A673 (cell line): ENCODE measurements at regions not wholly inside any gene's neighbourhood (a gene's known extent, or its start where the extent isn't known, plus 50 kb on each side); places are given as distances from the start of the nearest gene placed in this dataset.

Source experiments
- BruUV-seq: library from RNA; stranded (reverse); fragments of 400-500 nt; replicated peaks from 2 replicates; lab custom pipeline; 2021; lab: Mats Ljungman, UMichigan
- CTCF ChIA-PET: fragments of 300-600 bp; sonication (Branson Sonifier 250); formaldehyde crosslinking; loops from one replicate; lab custom pipeline; 2022; ENCODE audit warnings: antibody characterized with exemption; lab: Charles Lee
- POLR2A ChIA-PET: fragments of 300-600 bp; sonication (Branson Sonifier 250); formaldehyde crosslinking; loops from one replicate; lab custom pipeline; 2022; ENCODE audit warnings: antibody characterized with exemption; ENCODE audit not compliant: low non-redundant PET; lab: Charles Lee
- DNase-seq: peaks from one replicate; pipeline ENCODE4 v3.0.0-alpha.2; 2015; ENCODE audit warnings: low spot score
- H3K27ac ChIP-seq: fragments of 200-600 bp; sonication (generic); 2 replicates; pipeline ENCODE4 v1.5.1; 2016; ENCODE audit warnings: mixed run types, low read depth, mild to moderate bottlenecking, mixed read lengths, antibody characterized with exemption, low read length; ENCODE audit not compliant: poor library complexity, severe bottlenecking
- H3K27me3 ChIP-seq: fragments of 200-600 bp; sonication (generic); replicated peaks from 2 replicates; pipeline ENCODE4 v1.6.1; 2017; ENCODE audit warnings: mixed run types, low read depth, mild to moderate bottlenecking, mixed read lengths, antibody characterized with exemption, low read length; ENCODE audit not compliant: insufficient read depth, poor library complexity
- H3K36me3 ChIP-seq: fragments of 200-600 bp; sonication (generic); 2 replicates; pipeline ENCODE4 v1.6.1; 2016; ENCODE audit warnings: mixed run types, mild to moderate bottlenecking, mixed read lengths, antibody characterized with exemption, low read length; ENCODE audit not compliant: insufficient read depth, poor library complexity, severe bottlenecking
- H3K4me1 ChIP-seq: fragments of 200-600 bp; sonication (generic); 2 replicates; pipeline ENCODE4 v1.6.1; 2017; ENCODE audit warnings: mixed run types, mild to moderate bottlenecking, mixed read lengths, antibody characterized with exemption, low read length; ENCODE audit not compliant: insufficient read depth, poor library complexity, severe bottlenecking
- H3K4me3 ChIP-seq: fragments of 200-600 bp; sonication (generic); 2 replicates; pipeline ENCODE4 v1.5.1; 2016; ENCODE audit warnings: low read depth, mixed run types, mild to moderate bottlenecking, mixed read lengths, low read length; ENCODE audit not compliant: poor library complexity, severe bottlenecking
- H3K9me3 ChIP-seq: fragments of 200-600 bp; sonication (generic); 2 replicates; pipeline ENCODE4 v1.6.1; 2016; ENCODE audit warnings: mixed run types, low read depth, mild to moderate bottlenecking, mixed read lengths, antibody characterized with exemption, low read length; ENCODE audit not compliant: poor library complexity, severe bottlenecking
- CTCF ChIP-seq: fragments of 300-800, 200-600 bp; sonication (generic); conservative IDR thresholded peaks from 2 replicates; pipeline ENCODE4 v1.5.1; 2017; ENCODE audit warnings: low read depth, mild to moderate bottlenecking, antibody characterized with exemption, low read length, moderate library complexity, mixed read lengths
- EZH2 ChIP-seq: fragments of 200-600 bp; sonication (generic); IDR thresholded peaks from 2 replicates; pipeline ENCODE4 v1.6.1; 2017; ENCODE audit warnings: borderline replicate concordance, low read depth, mild to moderate bottlenecking, mixed read lengths, antibody characterized with exemption, low read length; ENCODE audit not compliant: poor library complexity, severe bottlenecking
- intact Hi-C: fragments of 100-400 bp; cut with micrococcal nuclease; formaldehyde crosslinking; loops from one replicate; pipeline ENCODE4 v1.10.0; 2022; ENCODE audit not compliant: unreplicated experiment

GRCh38 chr7:42614636-42615035 is 297.2 kb downstream of the C7orf25 start:
- Histone ChIP-seq H3K27ac (no peak overlapping the region), H3K9me3 (no peaks in the 10 kb centered on the region), H3K4me3 (no peak overlapping the region), H3K27me3 (no peaks in the 10 kb centered on the region), H3K4me1 (no peaks in the 10 kb centered on the region), H3K36me3 (no peaks in the 10 kb centered on the region)
- CTCF ChIA-PET = no interaction called here
- intact Hi-C loops = no loop called here
- POLR2A ChIA-PET = no interaction called here
- no peak for DNase-seq
- no TSS peak for BruUV-seq
- TF ChIP-seq CTCF (no peak), EZH2 (no peak)

GRCh38 chr7:42611961-42612360 is 299.9 kb downstream of the C7orf25 start:
- no peak overlapping the region for H3K4me3 ChIP-seq
- H3K4me1 ChIP-seq = no peaks in the 10 kb centered on the region
- DNase-seq = no peak
- BruUV-seq = no TSS peak
- TF ChIP-seq CTCF = no peak
- no peak for TF ChIP-seq EZH2
- H3K36me3 ChIP-seq = no peaks in the 10 kb centered on the region
- H3K27me3 ChIP-seq = peaks cover 3% of the 10 kb centered on the region
- H3K9me3 ChIP-seq = no peaks in the 10 kb centered on the region
- CTCF ChIA-PET = no interaction called here
- H3K27ac ChIP-seq = no peak overlapping the region
- POLR2A ChIA-PET = no interaction called here
- intact Hi-C loops = no loop called here

- peaks cover 3% of the 10 kb centered on the region for H3K27me3 ChIP-seq
- no peaks in the 10 kb centered on the region for H3K4me1 ChIP-seq
- H3K27ac ChIP-seq = no peak overlapping the region
- no peaks in the 10 kb centered on the region for H3K9me3 ChIP-seq
- ChIA-PET POLR2A (no interaction called here), CTCF (no interaction called here)
- no peaks in the 10 kb centered on the region for H3K36me3 ChIP-seq
- no peak for DNase-seq
- intact Hi-C loops = no loop called here
- BruUV-seq = no TSS peak
- H3K4me3 ChIP-seq = no peak overlapping the region
- no peak for TF ChIP-seq CTCF
- no peak for TF ChIP-seq EZH2
Observed at GRCh38 chr7:42611289-42611928, 300.5 kb downstream of the C7orf25 start.
